ENCODE measurements at regions not wholly inside any gene's neighbourhood (a gene's known extent, or its start where the extent isn't known, plus 50 kb on each side); places are given as distances from the start of the nearest gene placed in this dataset.
"Not testable (repeated sequence)": the region's sequence is repeated elsewhere in the genome, so short reads cannot be mapped to it uniquely, and the experiment has no call there.

DNA sequence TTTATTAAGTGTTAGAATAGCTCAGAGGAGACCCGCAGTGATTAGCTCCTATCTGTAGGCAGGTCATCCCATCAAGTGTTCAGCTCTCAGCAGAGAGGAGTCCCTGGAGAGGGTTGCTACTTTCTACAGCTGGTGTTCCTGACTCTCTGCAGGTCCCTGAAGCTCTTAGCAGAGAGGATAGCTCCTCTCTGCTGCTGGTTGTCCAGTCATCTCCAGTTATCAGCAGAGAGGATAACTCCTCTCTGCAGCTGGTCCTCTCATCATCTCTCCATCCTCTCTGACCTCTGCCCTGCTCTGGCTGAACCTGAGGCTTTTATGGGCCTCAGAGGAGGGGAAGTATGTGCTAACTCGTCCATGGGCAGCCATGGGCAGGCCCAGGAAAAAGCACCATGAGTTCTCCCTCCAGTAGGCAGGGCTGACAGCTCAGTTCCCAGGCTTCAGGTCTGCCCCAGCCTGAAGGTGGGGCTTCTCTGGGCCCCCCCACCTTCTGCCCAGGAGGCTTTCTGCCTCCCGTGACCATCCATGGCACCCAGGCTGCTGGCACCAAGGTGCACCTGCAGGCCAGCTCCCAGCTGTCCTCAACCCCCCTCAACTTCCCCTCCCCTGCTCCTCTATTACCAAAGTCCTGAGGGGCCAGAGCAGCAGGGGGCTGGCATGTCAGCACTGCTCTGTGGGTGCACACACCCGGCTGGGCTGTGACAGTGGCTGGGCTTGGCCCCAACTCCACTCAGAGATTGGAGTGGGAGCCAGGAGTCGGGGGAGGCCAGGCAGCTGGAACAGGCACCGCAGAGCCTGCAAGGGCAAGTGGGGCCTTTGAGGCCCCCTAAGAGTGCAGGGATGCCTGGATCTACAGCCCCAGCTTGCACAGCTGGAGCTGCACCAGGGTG lies 98.9 kb upstream of the FRMD4B start:
- Histone ChIP-seq H3K27me3 (no peaks in the 10 kb centered on the region), H3K9me3 (ENCODE audit: low read depth) (no peaks in the 10 kb centered on the region), H3K4me3 (no peak overlapping the region), H3K4me1 (ENCODE audit: low read depth) (peaks cover 15% of the 10 kb centered on the region), H3K27ac (no peak overlapping the region), H3K36me3 (no peaks in the 10 kb centered on the region)
- TF ChIP-seq, protein P1, sequence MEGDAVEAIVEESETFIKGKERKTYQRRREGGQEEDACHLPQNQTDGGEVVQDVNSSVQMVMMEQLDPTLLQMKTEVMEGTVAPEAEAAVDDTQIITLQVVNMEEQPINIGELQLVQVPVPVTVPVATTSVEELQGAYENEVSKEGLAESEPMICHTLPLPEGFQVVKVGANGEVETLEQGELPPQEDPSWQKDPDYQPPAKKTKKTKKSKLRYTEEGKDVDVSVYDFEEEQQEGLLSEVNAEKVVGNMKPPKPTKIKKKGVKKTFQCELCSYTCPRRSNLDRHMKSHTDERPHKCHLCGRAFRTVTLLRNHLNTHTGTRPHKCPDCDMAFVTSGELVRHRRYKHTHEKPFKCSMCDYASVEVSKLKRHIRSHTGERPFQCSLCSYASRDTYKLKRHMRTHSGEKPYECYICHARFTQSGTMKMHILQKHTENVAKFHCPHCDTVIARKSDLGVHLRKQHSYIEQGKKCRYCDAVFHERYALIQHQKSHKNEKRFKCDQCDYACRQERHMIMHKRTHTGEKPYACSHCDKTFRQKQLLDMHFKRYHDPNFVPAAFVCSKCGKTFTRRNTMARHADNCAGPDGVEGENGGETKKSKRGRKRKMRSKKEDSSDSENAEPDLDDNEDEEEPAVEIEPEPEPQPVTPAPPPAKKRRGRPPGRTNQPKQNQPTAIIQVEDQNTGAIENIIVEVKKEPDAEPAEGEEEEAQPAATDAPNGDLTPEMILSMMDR (IDR thresholded peaks at IDR 0.05; ENCODE audit: low read depth, low read length), result no peak
- peak in 1 of 2 donors; percentile 11 for DNase-seq (ENCODE audit: low read depth in 1 of 2, low spot score in 1 of 2)

DNA sequence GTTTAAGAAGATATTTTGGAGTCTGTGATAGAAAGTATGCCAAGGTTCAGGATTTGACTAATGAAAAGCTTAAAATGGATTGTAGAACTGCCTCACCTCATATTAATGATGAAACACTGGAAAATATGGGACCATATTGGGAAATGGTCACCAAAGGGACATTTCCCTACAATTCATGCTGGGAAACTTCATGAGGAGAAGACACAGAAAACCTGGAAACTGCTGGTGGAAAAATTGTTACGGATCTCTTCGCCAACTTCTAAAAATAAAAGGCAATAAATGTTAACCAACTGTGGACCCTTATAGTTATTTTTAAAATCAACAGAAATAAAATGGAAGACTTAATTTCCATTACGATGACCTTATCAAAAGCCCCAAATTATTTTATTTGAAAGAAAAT lies 97.6 kb upstream of the FRMD4B start:
- no peaks in the 10 kb centered on the region for H3K27me3 ChIP-seq
- TF ChIP-seq, protein P1 (IDR thresholded peaks at IDR 0.05; ENCODE audit: low read depth, low read length), result no peak
- no peak for DNase-seq (ENCODE audit: low read depth in 1 of 2, low spot score in 1 of 2)
- no peaks in the 10 kb centered on the region for H3K9me3 ChIP-seq (ENCODE audit: low read depth)
- no peak overlapping the region for H3K4me3 ChIP-seq
- peaks cover 15% of the 10 kb centered on the region for H3K4me1 ChIP-seq (ENCODE audit: low read depth)
- no peaks in the 10 kb centered on the region for H3K36me3 ChIP-seq
- no peak overlapping the region for H3K27ac ChIP-seq

DNA sequence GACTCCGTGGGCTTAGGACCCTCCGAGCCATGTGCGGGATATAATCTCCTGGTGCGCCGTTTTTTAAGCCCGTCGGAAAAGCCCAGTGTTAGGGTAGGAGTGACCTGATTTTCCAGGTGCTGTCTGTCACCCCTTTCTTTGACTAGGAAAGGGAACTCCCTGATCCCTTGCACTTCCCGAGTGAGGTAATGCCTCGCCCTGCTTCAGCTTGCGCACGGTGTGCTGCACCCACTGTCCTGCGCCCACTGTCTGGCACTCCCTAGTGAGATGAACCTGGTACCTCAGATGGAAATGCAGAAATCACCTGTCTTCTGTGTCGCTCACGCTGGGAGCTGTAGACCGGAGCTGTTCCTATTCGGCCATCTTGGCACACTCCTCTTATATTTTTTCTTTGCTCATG lies 95.1 kb upstream of the FRMD4B start:
- H3K4me3 ChIP-seq; DNase-seq (ENCODE audit: low read depth in 1 of 2, low spot score in 1 of 2); H3K4me1 ChIP-seq (ENCODE audit: low read depth); H3K27me3 ChIP-seq; H3K36me3 ChIP-seq; H3K27ac ChIP-seq; H3K9me3 ChIP-seq (ENCODE audit: low read depth): not testable (repeated sequence)

DNA sequence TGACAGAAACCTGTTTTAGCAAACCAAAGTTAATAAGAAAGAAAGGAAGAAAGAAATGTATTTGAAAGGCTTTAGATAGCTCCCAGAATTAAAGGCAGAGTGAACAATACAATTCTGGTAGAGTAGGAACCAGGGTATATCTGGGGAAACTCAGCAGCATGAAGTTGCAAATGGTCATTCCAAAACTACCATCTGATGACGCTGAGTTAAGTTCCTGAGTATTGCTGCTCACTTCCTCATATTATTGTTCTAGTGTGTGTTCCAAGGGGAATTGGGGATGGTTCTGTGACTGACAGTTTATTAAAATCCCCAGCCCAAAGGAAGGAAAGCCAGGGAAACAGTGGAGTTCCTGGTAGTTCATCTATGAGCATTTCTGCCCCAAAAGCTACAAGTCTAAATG lies 88.3 kb upstream of the FRMD4B start:
- Histone ChIP-seq H3K9me3 (ENCODE audit: low read depth) (no peaks in the 10 kb centered on the region), H3K27ac (no peak overlapping the region), H3K27me3 (no peaks in the 10 kb centered on the region), H3K4me3 (no peak overlapping the region), H3K36me3 (no peaks in the 10 kb centered on the region), H3K4me1 (ENCODE audit: low read depth) (peaks cover 15% of the 10 kb centered on the region)
- DNase-seq (ENCODE audit: low read depth in 1 of 2, low spot score in 1 of 2), result no peak
- TF ChIP-seq, protein P1 (IDR thresholded peaks at IDR 0.05; ENCODE audit: low read depth, low read length), result no peak

DNA sequence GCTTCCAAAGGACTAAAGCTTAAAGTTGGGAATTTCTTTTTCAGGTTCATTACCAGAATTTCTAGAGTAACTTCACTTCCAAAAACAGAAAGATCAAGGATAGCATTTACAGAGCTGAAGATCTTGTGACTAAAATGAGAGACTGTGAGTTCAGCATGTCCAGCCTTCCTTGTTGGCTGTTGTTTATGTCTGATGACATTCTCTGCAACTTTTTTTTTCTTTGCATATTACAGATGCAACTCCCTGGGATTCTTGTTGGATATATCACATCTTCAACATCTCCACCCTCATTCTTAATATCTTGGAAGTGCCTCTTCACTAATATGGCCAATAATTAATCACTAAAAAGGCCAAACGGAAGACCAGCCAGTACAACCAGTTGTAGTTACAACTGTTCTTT lies 86.2 kb upstream of the FRMD4B start:
- H3K9me3 ChIP-seq (ENCODE audit: low read depth), result no peaks in the 10 kb centered on the region
- no peak overlapping the region for H3K4me3 ChIP-seq
- H3K27me3 ChIP-seq, result no peaks in the 10 kb centered on the region
- H3K36me3 ChIP-seq, result no peaks in the 10 kb centered on the region
- TF ChIP-seq, protein P1 (IDR thresholded peaks at IDR 0.05; ENCODE audit: low read depth, low read length), result no peak
- no peak for DNase-seq (ENCODE audit: low read depth in 1 of 2, low spot score in 1 of 2)
- peaks cover 15% of the 10 kb centered on the region for H3K4me1 ChIP-seq (ENCODE audit: low read depth)
- H3K27ac ChIP-seq, result no peak overlapping the region

DNA sequence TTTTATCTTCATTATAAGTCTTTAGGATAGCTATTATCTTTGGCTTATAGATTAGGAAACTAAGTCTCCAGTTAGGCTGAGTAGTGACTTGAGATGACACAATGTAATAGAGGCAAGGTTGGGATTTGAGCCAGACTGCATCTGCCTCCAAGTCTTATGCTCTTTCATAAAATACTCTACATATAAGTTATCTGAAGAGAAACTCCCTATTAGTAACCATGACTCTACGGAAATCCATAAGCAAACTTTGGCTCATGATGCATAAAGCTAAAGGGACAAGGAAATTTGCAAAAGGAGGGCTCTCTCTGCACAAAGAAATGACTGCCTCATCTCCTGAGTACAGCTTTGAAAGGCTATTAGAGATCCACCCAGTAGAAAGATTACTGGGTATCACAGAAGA lies 77.6 kb upstream of the FRMD4B start:
- H3K9me3 ChIP-seq (ENCODE audit: low read depth), result no peaks in the 10 kb centered on the region
- H3K4me1 ChIP-seq (ENCODE audit: low read depth), result no peaks in the 10 kb centered on the region
- H3K36me3 ChIP-seq, result no peaks in the 10 kb centered on the region
- no peaks in the 10 kb centered on the region for H3K27me3 ChIP-seq
- TF ChIP-seq, protein P1 (IDR thresholded peaks at IDR 0.05; ENCODE audit: low read depth, low read length), result no peak
- DNase-seq (ENCODE audit: low read depth in 1 of 2, low spot score in 1 of 2), result no peak
- H3K4me3 ChIP-seq, result no peak overlapping the region
- H3K27ac ChIP-seq, result no peak overlapping the region

Measured in cardiac muscle cell (in vitro differentiated cells and primary cell).